Liver (tissue), 7 donors: ENCODE measurements at regions not wholly inside any gene's neighbourhood (a gene's known extent, or its start where the extent isn't known, plus 50 kb on each side); places are given as distances from the start of the nearest gene placed in this dataset.

Source experiments
- DNase-seq: peaks from one replicate; pipeline ENCODE4 v3.0.0-alpha.2; 2017; ENCODE audit warnings: low spot score
- H3K27ac ChIP-seq, 2 donors: one replicate each; pipeline ENCODE4 v1.7.0; 2013; ENCODE audit warnings: inconsistent platforms in 2 of 2, low read length in 2 of 2, control low read depth in 1 of 2, low read depth in 1 of 2, mild to moderate bottlenecking in 1 of 2
- H3K27me3 ChIP-seq, 4 donors: one replicate each; pipeline versions ENCODE4 v1.6.1 to v1.7.0; 2013; ENCODE audit warnings: low read length in 3 of 4, inconsistent platforms in 1 of 4, mild to moderate bottlenecking in 1 of 4, moderate library complexity in 1 of 4; ENCODE audit not compliant: control insufficient read depth in 4 of 4, insufficient read depth in 4 of 4
- H3K36me3 ChIP-seq, 4 donors: one replicate each; pipeline versions ENCODE4 v1.6.1 to v1.7.0; 2013; ENCODE audit warnings: low read length in 3 of 4, mild to moderate bottlenecking in 3 of 4, low read depth in 1 of 4, moderate library complexity in 1 of 4; ENCODE audit not compliant: control insufficient read depth in 4 of 4, insufficient read depth in 3 of 4
- H3K4me1 ChIP-seq, 4 donors: one replicate each; pipeline versions ENCODE4 v1.6.1 to v1.7.0; 2013; ENCODE audit warnings: low read length in 3 of 4, mild to moderate bottlenecking in 3 of 4, moderate library complexity in 1 of 4; ENCODE audit not compliant: control insufficient read depth in 4 of 4, insufficient read depth in 4 of 4
- H3K4me3 ChIP-seq, 3 donors: one replicate each; pipeline versions ENCODE4 v1.6.1 to v1.7.0; 2013; ENCODE audit warnings: low read length in 3 of 3, control low read depth in 1 of 3, low read depth in 1 of 3, mild to moderate bottlenecking in 1 of 3
- H3K9ac ChIP-seq, 2 donors: one replicate each; pipeline ENCODE4 v1.7.0; 2013; ENCODE audit warnings: low read length in 2 of 2, mild to moderate bottlenecking in 2 of 2, moderate library complexity in 2 of 2, control low read depth in 1 of 2, low read depth in 1 of 2
- H3K9me3 ChIP-seq, 4 donors: one replicate each; pipeline versions ENCODE4 v1.6.1 to v1.7.0; 2013; ENCODE audit warnings: low read length in 3 of 4; ENCODE audit not compliant: control insufficient read depth in 4 of 4
- EGR1 ChIP-seq, 2 donors: IDR thresholded peaks; 2 replicates each; pipeline ENCODE4 v1.6.1; 2016 to 2018; ENCODE audit warnings: antibody characterized with exemption in 2 of 2, low read depth in 2 of 2
- FOXA1 ChIP-seq: IDR thresholded peaks from 2 replicates; pipeline ENCODE4 v1.6.1; 2016; ENCODE audit warnings: antibody characterized with exemption
- FOXA2 ChIP-seq: IDR thresholded peaks from 2 replicates; pipeline ENCODE4 v1.6.1; 2016; ENCODE audit warnings: antibody characterized with exemption
- GABPA ChIP-seq, 2 donors: IDR thresholded peaks in 1 of 2; conservative IDR thresholded peaks in 1 of 2; 2 replicates each; pipeline ENCODE4 v1.6.1; 2016; ENCODE audit warnings: antibody characterized with exemption in 2 of 2, mild to moderate bottlenecking in 1 of 2, moderate library complexity in 1 of 2
- HNF4A ChIP-seq, 2 donors: conservative IDR thresholded peaks; 2 replicates each; pipeline ENCODE4 v1.6.1; 2016; ENCODE audit warnings: antibody characterized with exemption in 2 of 2, mild to moderate bottlenecking in 2 of 2
- HNF4G ChIP-seq: IDR thresholded peaks from 2 replicates; pipeline ENCODE4 v1.6.1; 2016; ENCODE audit warnings: antibody characterized with exemption
- JUND ChIP-seq, 2 donors: IDR thresholded peaks; 2 replicates each; pipeline ENCODE4 v1.6.1; 2016; ENCODE audit warnings: antibody characterized with exemption in 2 of 2
- NR2F2 ChIP-seq: IDR thresholded peaks from 2 replicates; pipeline ENCODE4 v1.6.1; 2016; ENCODE audit warnings: antibody characterized with exemption
- RAD21 ChIP-seq, 2 donors: IDR thresholded peaks; 2 replicates each; pipeline ENCODE4 v1.6.1; 2016; ENCODE audit warnings: antibody characterized with exemption in 2 of 2, mild to moderate bottlenecking in 2 of 2
- RXRA ChIP-seq, 2 donors: IDR thresholded peaks; 2 replicates each; pipeline ENCODE4 v1.6.1; 2017 to 2018; ENCODE audit warnings: antibody characterized with exemption in 2 of 2, mild to moderate bottlenecking in 1 of 2
- SP1 ChIP-seq: IDR thresholded peaks from 2 replicates; pipeline ENCODE4 v1.6.1; 2018; ENCODE audit warnings: antibody characterized with exemption, mild to moderate bottlenecking
- TAF1 ChIP-seq: conservative IDR thresholded peaks from 2 replicates; pipeline ENCODE4 v1.6.1; 2016; ENCODE audit warnings: antibody characterized with exemption, mild to moderate bottlenecking
- YY1 ChIP-seq: IDR thresholded peaks from 2 replicates; pipeline ENCODE4 v1.6.1; 2016; ENCODE audit warnings: antibody characterized with exemption, mild to moderate bottlenecking
- WGBS: extraction: QIAGEN DNeasy Blood & Tissue Kit; methylation state at CpG from one replicate; pipeline ENCODE4 v1.1.7; 2013; 5-methylcytosine and 5-hydroxymethylcytosine counted together
- TF ChIP-seq, protein P1 (sequence below): IDR thresholded peaks from 2 replicates; pipeline ENCODE4 v1.6.1; 2016; ENCODE audit warnings: antibody characterized with exemption
- TF ChIP-seq, protein P2 (sequence below): IDR thresholded peaks from 2 replicates; pipeline ENCODE4 v1.6.1; 2016; ENCODE audit warnings: antibody characterized with exemption
- TF ChIP-seq, protein P3 (sequence below): IDR thresholded peaks from 2 replicates; pipeline ENCODE4 v1.6.1; 2016; ENCODE audit warnings: antibody characterized with exemption, mild to moderate bottlenecking
- donor health status: healthy.
- donor health status: healthy.
- donor health status: healthy.
- donor health status: healthy.

DNA sequence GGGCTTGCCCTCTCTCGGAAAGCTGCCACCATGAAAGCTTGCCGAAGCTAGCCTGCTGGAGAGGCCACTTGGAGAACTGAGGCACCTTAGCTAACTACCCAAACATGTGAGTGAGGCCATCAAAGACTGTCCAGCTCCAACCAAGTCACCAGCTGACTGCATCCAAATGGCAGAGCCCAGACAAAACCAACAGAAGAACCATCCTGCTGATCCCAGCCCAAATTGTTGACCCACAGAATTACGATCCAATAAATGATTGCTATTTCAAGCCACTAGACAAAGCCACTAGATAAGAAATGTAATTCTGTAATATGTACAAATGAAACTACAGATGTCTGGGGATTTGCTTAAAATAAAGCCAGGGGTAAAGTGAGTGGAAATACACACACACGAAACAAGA is 109.8 kb upstream of the TRPM1 start:
- Histone ChIP-seq H3K9ac (no peak overlapping the region), H3K27me3 (no peaks in the 10 kb centered on the region), H3K4me3 (no peak overlapping the region), H3K36me3 (no peaks in the 10 kb centered on the region), H3K27ac (no peak overlapping the region), H3K9me3 (no peaks in the 10 kb centered on the region), H3K4me1 (peaks cover 2 to 16% (median 14%) of the 10 kb centered on the region in 4 donors)
- TF ChIP-seq GABPA (IDR thresholded peaks at IDR 0.05 in 1 of 2, conservative IDR thresholded peaks at IDR 0.05 in 1 of 2): no peak
- no peak for TF ChIP-seq FOXA2
- TF ChIP-seq HNF4G: no peak
- TF ChIP-seq JUND (IDR thresholded peaks at IDR 0.05): no peak
- TF ChIP-seq RXRA (IDR thresholded peaks at IDR 0.05): no peak
- TF ChIP-seq HNF4A (conservative IDR thresholded peaks at IDR 0.05): no peak
- no peak for TF ChIP-seq FOXA1
- TF ChIP-seq SP1: no peak
- TF ChIP-seq YY1: no peak
- no peak for TF ChIP-seq RAD21 (IDR thresholded peaks at IDR 0.05)
- TF ChIP-seq, protein P1, sequence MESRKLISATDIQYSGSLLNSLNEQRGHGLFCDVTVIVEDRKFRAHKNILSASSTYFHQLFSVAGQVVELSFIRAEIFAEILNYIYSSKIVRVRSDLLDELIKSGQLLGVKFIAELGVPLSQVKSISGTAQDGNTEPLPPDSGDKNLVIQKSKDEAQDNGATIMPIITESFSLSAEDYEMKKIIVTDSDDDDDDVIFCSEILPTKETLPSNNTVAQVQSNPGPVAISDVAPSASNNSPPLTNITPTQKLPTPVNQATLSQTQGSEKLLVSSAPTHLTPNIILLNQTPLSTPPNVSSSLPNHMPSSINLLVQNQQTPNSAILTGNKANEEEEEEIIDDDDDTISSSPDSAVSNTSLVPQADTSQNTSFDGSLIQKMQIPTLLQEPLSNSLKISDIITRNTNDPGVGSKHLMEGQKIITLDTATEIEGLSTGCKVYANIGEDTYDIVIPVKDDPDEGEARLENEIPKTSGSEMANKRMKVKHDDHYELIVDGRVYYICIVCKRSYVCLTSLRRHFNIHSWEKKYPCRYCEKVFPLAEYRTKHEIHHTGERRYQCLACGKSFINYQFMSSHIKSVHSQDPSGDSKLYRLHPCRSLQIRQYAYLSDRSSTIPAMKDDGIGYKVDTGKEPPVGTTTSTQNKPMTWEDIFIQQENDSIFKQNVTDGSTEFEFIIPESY: no peak
- TF ChIP-seq, protein P2, sequence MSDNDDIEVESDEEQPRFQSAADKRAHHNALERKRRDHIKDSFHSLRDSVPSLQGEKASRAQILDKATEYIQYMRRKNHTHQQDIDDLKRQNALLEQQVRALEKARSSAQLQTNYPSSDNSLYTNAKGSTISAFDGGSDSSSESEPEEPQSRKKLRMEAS: no peak
- WGBS: 97% methylated on average over 4 of the region's 4 CpGs
- DNase-seq: no peak

DNA sequence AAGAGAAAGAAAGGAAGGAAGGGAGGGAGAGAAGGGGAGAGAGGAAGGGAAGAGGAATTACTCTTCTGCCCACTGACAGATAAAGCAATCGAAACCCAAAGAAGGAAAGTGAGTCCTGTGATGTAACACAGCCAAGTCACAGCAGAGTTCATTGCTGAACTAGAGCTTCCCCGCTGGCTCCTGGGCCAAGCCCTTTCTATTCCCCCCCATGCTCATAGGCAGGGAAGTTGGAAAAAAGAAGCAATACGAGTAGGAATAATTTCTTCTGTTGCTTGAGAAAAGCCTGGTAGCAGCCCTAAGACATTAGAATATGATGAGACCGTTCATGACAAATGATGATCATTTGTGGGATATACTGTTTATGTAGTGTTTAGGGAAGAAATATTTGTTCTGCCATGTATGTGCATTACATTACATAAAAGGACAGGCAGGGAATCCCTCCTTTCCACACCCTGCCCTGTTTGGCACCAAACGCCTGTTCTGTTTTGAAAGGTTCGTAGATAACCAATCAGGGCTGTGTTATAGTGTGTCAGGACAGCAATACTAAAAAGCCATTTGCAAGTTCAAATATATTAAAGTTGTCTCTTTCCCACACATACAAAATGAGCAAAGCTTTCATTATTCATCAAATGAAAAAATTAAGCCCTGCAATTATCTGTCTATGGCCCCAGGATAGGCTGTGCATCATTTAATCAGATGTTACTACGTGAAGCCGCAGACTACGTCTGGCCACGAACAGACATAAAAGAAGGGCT is 111.0 kb upstream of the TRPM1 start:
- H3K27ac ChIP-seq: no peak overlapping the region
- H3K27me3 ChIP-seq: no peaks in the 10 kb centered on the region
- H3K9me3 ChIP-seq: no peaks in the 10 kb centered on the region
- H3K36me3 ChIP-seq: no peaks in the 10 kb centered on the region
- no peak for DNase-seq
- no peak for TF ChIP-seq NR2F2
- TF ChIP-seq, protein P1: no peak
- no peak for TF ChIP-seq YY1
- TF ChIP-seq GABPA (IDR thresholded peaks at IDR 0.05 in 1 of 2, conservative IDR thresholded peaks at IDR 0.05 in 1 of 2): no peak
- TF ChIP-seq, protein P3, sequence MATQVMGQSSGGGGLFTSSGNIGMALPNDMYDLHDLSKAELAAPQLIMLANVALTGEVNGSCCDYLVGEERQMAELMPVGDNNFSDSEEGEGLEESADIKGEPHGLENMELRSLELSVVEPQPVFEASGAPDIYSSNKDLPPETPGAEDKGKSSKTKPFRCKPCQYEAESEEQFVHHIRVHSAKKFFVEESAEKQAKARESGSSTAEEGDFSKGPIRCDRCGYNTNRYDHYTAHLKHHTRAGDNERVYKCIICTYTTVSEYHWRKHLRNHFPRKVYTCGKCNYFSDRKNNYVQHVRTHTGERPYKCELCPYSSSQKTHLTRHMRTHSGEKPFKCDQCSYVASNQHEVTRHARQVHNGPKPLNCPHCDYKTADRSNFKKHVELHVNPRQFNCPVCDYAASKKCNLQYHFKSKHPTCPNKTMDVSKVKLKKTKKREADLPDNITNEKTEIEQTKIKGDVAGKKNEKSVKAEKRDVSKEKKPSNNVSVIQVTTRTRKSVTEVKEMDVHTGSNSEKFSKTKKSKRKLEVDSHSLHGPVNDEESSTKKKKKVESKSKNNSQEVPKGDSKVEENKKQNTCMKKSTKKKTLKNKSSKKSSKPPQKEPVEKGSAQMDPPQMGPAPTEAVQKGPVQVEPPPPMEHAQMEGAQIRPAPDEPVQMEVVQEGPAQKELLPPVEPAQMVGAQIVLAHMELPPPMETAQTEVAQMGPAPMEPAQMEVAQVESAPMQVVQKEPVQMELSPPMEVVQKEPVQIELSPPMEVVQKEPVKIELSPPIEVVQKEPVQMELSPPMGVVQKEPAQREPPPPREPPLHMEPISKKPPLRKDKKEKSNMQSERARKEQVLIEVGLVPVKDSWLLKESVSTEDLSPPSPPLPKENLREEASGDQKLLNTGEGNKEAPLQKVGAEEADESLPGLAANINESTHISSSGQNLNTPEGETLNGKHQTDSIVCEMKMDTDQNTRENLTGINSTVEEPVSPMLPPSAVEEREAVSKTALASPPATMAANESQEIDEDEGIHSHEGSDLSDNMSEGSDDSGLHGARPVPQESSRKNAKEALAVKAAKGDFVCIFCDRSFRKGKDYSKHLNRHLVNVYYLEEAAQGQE: no peak
- no peak for TF ChIP-seq JUND (IDR thresholded peaks at IDR 0.05)
- no peak for TF ChIP-seq FOXA1
- TF ChIP-seq RAD21 (IDR thresholded peaks at IDR 0.05): no peak
- no peak for TF ChIP-seq TAF1
- TF ChIP-seq FOXA2: no peak
- TF ChIP-seq HNF4G: no peak
- TF ChIP-seq EGR1 (IDR thresholded peaks at IDR 0.05; ENCODE audit: low read depth in 2 of 2): no peak
- no peak overlapping the region for H3K9ac ChIP-seq
- 85% methylated on average over 10 of the region's 10 CpGs for WGBS
- peaks cover 2 to 23% (median 20%) of the 10 kb centered on the region in 4 donors for H3K4me1 ChIP-seq
- H3K4me3 ChIP-seq: no peak overlapping the region
